ENCODE measurements at regions not wholly inside any gene's neighbourhood (a gene's known extent, or its start where the extent isn't known, plus 50 kb on each side); places are given as distances from the start of the nearest gene placed in this dataset.

- Histone ChIP-seq H3K4me2 (ENCODE audit: low read depth, low read length) (no peak overlapping the region; the same call in 1 of the 2 replicates), H3K9me3 (ENCODE audit: control insufficient read depth, insufficient read depth, low read length) (peaks cover 2% of the 10 kb centered on the region; the same call in 1 of the 2 replicates), H3K4me1 (ENCODE audit: control insufficient read depth, insufficient read depth, low read length) (peaks cover 2% of the 10 kb centered on the region; the same call in 1 of the 2 replicates), H3K9me1 (ENCODE audit: insufficient read depth, low read length) (no peaks in the 10 kb centered on the region; the same call in 1 of the 2 replicates), H2BK15ac (ENCODE audit: low read depth, low read length) (0 out of 3 replicates have a peak overlapping the region, but pooled peaks have one; percentile 42), H3K27ac (ENCODE audit: insufficient read depth, low read length) (no peak overlapping the region), H4K8ac (ENCODE audit: low read depth in 2 of 2, low read length in 2 of 2) (peak overlapping the region in 1 of 2 experiments; percentile 10; a peak in 2 of 4 replicates), H2AK5ac (ENCODE audit: low read depth, low read length) (0 out of 2 replicates have a peak overlapping the region, but pooled peaks have one; percentile 73), H2BK5ac (ENCODE audit: low read depth, low read length, poor library complexity, severe bottlenecking) (peak overlapping the region; percentile 88), H3K79me1 (ENCODE audit: low read depth in 1 of 2, low read length in 2 of 2) (no peaks in the 10 kb centered on the region), H4K20me1 (ENCODE audit: insufficient read depth, low read length) (no peaks in the 10 kb centered on the region), H2AFZ (replicated peaks; ENCODE audit: low read length, poor library complexity) (no peak overlapping the region), H4K5ac (ENCODE audit: low read depth, low read length) (peak overlapping the region; percentile 94; the same call in 1 of the 2 replicates), H3K36me3 (ENCODE audit: control insufficient read depth, insufficient read depth, low read length) (no peaks in the 10 kb centered on the region), H2BK20ac (ENCODE audit: low read depth, low read length) (peak overlapping the region; percentile 35; the same call in 1 of the 2 replicates), H2AK9ac (replicated peaks; ENCODE audit: low read depth, low read length, poor library complexity) (no peak overlapping the region), H2BK120ac (ENCODE audit: low read depth, low read length) (peak overlapping the region; percentile 45), H3K9ac (ENCODE audit: low read depth, low read length) (no peak overlapping the region), H3K27me3 (ENCODE audit: control insufficient read depth, insufficient read depth, low read length) (no peaks in the 10 kb centered on the region), H3K23ac (ENCODE audit: low read depth, low read length) (no peak overlapping the region), H3K14ac (replicated peaks; ENCODE audit: low read depth, low read length) (0 out of 2 replicates have a peak overlapping the region, but pooled peaks have one; percentile 67), H4K91ac (ENCODE audit: insufficient read depth, low read depth, low read length) (0 out of 2 replicates have a peak overlapping the region, but pooled peaks have one; percentile 38), H3K4ac (ENCODE audit: low read depth, low read length) (peak overlapping the region; percentile 6; the same call in 1 of the 2 replicates), H3K18ac (ENCODE audit: low read depth, low read length) (peak overlapping the region; percentile 96; the same call in 1 of the 2 replicates), H3K56ac (ENCODE audit: extremely low read depth, insufficient read depth, low read length) (no peak overlapping the region), H3K4me3 (ENCODE audit: insufficient read depth, low read depth, low read length) (no peak overlapping the region)
- DNase-seq = peak; percentile 92
- WGBS, 2 experiments (ENCODE audit: extremely low coverage in 2 of 2, insufficient read length in 1 of 2) = no CpG with 5 or more reads among the region's 2 CpGs
- no TSS peak for BruUV-seq (replicated peaks)
- CTCF ChIA-PET = no interaction called here
- intact Hi-C loops (cut with micrococcal nuclease) (loop anchor here (2.0 to 5.0 kb wide), 2 partner anchors 68 to 225 kb away; no protein-coding TSS in a partner anchor), in situ Hi-C loops (cut with MboI; ENCODE audit: low sequenced_read_pairs) (no loop called here), dilution Hi-C loops (cut with HindIII; ENCODE audit: low sequenced_read_pairs, unreplicated experiment) (no loop called here)
- ATAC-seq (ENCODE audit: low read depth) = peak; percentile 97
- POLR2A ChIA-PET (ENCODE audit: unreplicated experiment) = no interaction called here
- TF ChIP-seq CHD1 (IDR thresholded peaks at IDR 0.05; ENCODE audit: low read depth, low read length) (no peak), CEBPB (IDR thresholded peaks at IDR 0.05; ENCODE audit: low read depth, low read length) (0 out of 2 replicates have a peak, but pooled peaks have one; percentile 8), BHLHE40 (IDR thresholded peaks at IDR 0.05; ENCODE audit: low read depth, low read length) (no peak), RAD21 (IDR thresholded peaks at IDR 0.05; ENCODE audit: low read length) (no peak), FOS (IDR thresholded peaks at IDR 0.05; ENCODE audit: low read depth, low read length) (peak; percentile 71), NFE2L2 (IDR thresholded peaks at IDR 0.05; ENCODE audit: low read depth, low read length) (no peak), RCOR1 (IDR thresholded peaks at IDR 0.05; ENCODE audit: insufficient replicate concordance, low read length) (no peak), ELK1 (IDR thresholded peaks at IDR 0.05; ENCODE audit: borderline replicate concordance, low read depth, low read length) (no peak), MAZ (IDR thresholded peaks at IDR 0.05; ENCODE audit: borderline replicate concordance, low read depth, low read length) (no peak)
Observed at GRCh38 chr6:23106951-23107350, 537.6 kb downstream of the HDGFL1 start.
